GM19468 (cell line): ENCODE measurements at regions not wholly inside any gene's neighbourhood (a gene's known extent, or its start where the extent isn't known, plus 50 kb on each side); places are given as distances from the start of the nearest gene placed in this dataset.
"Not testable (repeated sequence)": the region's sequence is repeated elsewhere in the genome, so short reads cannot be mapped to it uniquely, and the experiment has no call there.

Experiments used
- ATAC-seq: cut with Tn5 transposase; IDR thresholded peaks from one replicate; pipeline ENCODE4 v1.9.1; 2021; ENCODE audit warnings: mild to moderate bottlenecking, moderate library complexity, moderate number of reproducible peaks; ENCODE audit not compliant: unreplicated experiment; ENCODE audit errors: extremely low read depth

DNA sequence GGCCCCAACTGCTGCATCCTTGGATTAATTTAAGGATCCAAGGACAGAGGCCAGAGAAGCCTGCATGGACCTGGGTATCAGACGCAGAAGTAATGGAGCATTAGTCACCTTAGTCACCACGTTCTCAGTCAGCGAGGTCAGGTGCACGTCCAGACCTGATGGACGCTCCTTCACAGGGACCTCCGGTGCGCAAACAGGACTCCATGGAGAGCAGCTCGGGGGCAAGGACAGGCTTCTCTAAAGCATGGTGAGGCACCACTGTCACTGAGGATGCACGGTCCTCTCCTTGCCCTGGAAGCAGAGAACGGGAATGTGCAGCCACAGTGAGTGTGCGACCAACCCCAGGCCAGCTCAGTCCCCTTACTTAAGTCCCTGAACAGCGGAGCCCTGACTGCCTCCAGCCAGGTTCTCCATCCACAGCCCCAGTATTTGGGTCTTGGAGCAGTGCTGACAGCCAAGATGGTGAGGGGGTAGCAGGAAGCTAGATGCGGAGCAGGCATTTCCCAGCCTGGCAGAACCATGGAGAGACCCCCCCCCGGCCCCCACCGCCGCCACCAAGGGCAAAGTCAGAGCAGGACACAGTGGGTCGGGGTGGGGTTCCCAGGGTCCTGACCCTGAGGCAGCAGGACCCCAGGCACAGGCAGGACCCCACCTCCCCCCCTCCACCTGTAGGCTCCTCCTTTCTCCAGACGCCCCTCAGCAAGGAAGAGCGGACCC lies 253.4 kb upstream of the SFSWAP start:
- ATAC-seq: no peak

DNA sequence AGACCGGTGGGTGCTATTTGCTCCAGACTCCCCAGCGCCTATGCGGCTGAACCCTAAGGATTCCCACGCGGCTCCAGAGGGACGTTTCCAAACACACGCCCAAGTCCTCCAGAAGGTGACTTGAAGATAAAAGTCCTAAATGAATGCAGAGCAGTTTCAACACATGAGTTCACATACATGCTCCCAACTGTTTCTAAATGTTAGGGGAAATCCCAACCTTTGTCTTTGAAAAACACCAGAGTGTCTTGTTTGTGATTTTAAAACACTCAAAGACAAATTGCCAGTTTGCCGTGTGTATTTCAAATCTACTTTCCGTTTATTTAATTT lies 252.9 kb upstream of the SFSWAP start:
- ATAC-seq: no peak

DNA sequence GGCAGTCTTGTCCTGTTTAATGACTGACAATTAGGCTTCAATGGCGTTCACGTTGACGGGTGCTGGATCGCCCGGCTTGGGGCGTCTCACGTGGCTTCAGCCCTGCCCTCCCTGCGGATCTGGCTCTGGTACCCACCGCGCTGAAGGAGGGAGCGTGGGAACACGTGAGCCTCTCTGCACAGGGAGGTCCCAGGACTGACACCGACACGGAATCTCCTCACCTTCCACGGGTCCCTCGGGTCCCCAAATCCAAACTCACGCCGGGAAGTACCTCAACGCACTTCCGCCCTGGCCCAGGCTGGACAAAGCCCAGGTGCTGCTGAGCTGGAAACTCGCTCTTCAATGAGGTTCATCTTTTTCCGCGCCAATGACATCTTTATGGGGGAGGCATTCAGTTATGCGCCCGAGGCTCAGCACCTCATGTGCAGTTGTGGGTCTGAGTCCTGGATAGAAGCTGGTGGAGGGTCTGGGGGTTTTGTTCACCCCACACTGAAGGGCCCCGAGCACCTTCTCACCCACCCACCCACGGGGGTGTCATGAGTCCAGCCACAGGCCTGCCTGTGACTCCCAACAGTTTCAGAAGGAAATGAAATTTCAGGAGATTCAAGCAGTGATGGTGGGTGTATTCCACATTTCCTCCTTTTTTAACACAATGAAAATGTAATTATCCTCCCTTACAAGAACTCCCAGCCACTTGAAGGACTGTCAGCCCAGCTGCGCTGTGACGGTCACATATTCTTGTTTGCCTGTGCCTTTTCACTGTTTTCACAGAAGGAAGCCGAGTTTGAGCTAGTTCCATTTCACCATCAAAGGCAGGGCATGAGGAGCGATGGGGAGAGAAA lies 251.7 kb upstream of the SFSWAP start:
- ATAC-seq: no peak

DNA sequence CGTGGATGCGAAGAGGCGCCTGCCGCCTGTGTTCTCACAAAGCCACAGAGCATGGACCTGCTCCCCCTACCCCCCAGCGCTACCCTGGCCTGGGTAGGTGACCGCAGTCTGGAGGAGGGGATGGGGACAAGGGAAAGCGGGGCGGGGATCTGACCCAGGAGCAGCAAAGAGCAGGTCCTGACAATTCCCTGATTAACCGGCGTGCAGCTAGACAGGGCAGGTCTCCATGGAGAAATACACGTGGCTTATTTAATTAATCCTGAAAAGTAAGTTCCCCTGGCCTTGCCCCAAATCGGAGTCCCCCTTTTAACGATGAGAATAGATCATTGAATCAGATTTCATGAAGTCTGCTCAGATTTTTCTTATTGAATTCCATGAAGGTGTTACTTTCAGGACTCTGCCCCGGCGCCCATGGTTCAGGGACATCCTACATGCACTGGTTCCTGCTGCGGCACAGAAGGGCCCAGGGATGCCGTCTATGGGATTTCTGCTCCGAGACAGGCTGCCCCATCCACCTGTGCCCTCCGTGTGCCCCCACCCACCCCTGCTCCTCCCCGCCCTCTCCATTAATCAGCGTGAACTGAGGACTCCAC lies 251.0 kb upstream of the SFSWAP start:
- ATAC-seq: no peak

DNA sequence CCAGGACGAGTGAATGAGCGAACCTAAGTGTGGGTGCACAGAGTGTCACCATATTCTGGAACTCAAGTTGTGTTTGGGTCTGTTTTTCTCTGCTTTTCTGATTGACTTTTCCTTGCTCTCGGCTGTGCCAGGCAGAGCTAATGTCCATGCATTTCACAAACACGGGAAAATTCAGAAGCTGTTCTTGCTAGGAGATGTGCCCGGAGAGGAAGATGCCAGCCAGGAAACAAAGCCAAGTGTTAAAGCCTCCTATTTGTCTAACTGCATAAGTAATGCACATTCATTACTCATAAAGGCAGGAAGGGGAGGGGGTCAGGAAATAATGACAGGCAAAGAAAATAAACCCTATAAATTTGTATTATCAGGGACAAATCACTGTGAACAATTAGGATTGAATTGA lies 250.4 kb upstream of the SFSWAP start:
- no peak for ATAC-seq

DNA sequence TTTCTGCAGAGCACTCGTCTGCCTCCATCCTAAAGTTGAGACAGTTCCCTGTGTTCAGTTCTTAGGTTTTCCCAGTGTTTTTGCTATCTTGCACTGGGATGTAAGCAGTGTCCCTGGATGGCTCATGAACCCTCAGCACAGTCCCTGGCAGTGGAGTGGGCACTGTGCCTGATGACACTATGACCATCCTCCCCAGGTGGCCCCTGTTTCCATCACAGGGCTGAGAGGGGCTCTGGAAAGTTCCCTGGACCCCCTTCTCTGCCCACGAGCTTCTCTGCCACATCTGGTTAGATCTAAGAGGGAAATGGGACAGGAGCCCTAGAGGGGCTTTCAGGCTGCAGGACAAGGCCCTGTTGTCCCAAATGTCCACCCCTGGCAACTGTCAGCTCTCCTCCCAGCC lies 249.8 kb upstream of the SFSWAP start:
- no peak for ATAC-seq

DNA sequence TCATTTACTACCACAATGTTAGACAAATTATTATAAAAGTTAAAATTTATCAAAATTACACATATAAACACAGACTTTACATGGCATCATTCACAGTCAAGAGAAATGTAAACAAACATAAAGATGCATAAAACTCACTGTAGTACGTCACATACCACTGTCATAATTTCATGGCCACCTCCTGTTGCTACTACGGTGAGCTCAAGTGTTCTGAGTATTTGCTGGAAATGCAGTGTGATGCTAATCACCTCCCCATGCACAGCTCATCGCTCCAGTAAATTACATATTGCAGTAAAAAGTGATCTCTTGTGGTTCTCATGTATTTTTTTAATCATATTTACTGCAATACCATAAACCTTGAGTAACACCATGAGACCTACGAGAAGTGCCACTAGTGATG lies 247.7 kb upstream of the SFSWAP start:
- no peak for ATAC-seq

DNA sequence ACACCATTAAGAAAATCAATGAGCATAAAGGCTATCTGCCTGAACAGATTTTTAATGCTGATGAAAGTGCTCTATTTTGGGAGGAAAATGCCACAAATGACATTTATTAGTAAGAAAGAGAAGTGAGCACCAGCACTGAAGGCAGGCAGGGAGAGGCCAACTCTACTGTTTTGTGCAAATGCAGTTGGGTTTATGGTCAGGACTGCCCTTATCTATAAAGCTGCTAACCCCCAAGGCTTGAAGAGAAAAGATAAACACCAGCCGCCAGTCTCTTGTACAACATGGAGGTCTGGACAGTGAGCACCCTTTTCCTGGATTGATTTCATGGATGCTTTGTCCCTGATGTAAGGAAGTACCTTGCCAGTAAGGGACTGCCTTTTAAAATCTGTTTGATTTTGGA lies 246.8 kb upstream of the SFSWAP start:
- ATAC-seq: no peak

DNA sequence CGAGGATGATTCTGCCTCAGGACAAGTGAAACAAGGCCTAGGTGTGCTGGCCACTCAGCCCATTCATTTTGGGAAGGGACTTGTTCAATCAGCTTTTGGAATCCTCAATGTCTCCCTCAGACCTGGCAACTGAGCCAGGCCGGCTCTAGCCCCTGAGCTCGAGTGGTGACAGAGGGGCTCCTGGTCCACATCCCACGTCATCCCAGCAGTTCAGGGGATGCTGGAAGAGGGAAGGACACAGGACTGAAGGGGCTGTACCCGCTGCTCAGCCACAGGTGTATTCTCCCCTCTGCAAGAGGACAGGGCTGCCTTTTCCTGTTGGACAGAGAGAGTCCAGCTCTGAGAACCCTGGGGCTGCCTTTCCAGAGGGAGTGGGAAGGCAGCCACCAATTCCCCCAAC lies 244.6 kb upstream of the SFSWAP start:
- ATAC-seq: no peak

DNA sequence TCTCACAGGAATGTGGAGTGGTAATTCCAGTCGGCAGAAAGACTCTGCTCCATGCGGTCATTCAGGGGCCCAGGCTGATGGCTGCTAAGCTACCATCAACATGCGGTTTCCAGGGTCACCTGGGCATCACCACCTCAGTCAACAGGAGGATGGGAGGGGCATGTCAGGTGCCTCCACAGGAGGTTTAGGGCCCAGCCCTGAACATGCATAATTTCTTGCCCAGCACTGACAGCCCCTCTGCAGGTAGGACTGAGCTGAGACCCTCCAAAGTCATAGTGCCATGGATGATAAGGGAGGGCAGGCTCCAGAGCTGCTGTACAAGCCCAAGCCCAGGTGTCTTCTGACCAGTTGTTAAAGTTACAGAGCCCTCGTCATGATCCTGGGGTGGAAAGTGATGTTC lies 244.0 kb upstream of the SFSWAP start:
- ATAC-seq: no peak

DNA sequence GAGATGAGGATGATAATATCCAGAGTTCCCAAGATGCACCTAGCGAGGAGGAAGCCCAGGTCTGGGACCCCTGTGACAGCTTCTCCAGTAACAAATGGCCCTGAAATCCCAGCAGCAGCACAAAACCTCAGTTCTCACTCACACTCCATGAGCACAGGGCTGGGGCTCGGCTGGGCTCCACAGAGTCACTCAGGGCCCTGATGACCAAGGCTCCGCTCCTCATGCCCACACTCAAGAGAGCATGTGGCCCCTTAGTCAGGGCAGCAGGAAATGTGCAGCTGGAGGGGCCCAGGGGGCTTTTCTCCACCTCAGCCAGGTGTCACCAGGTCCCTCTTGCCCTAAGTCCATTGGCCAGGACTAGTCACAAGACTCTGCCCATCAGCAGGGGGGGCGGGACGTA lies 242.7 kb upstream of the SFSWAP start:
- ATAC-seq: no peak

DNA sequence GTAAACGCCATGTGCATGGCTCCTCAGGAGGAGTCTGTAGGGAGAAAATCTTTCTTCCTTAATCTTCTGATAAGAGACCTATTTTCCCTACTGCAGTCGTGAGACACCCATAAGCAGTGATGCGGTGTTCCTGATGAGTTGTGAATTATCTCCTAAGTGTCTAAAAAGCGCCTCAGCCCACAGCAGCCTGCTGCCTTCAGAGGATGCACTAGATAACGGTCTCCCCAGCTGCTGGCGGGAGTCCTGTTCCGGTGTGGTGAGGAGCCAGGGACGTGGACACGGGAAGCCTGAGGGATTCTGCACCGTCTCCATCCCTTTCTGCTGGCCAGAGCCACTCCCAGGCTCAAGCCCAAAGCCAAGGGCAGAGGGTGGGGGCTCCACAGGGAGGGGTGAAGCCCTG lies 240.9 kb upstream of the SFSWAP start:
- ATAC-seq: not testable (repeated sequence)

DNA sequence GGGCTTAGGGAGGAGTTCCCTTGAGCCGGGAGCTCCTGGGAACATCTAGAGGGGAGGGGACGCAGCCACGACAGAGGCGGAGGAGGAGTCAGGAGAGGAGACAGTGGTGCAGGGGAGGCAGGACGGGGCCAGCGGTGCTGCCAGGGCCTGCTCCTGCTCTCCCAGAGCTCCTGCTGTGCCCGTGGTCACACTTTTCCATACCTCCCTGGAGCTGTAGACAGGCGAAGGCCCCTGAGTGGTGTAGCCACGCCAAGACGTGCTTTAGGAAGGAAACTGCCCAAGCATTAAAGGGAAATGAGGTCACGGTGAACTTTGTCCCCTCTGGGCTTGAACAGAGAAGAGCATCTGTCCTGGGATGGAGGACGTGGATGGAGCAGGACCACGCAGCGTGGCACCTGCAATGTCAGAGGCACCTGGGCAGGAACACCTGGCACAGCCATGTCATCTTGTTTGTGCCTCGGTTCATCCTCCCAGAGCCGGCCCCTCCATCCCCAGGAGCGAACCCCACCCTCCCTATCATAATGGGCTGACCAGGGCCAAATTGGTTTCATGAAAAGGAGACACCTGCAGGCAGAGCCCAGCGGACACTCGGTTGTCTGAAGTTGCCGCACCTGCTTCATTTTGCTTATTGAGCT lies 239.5 kb upstream of the SFSWAP start:
- no peak for ATAC-seq

DNA sequence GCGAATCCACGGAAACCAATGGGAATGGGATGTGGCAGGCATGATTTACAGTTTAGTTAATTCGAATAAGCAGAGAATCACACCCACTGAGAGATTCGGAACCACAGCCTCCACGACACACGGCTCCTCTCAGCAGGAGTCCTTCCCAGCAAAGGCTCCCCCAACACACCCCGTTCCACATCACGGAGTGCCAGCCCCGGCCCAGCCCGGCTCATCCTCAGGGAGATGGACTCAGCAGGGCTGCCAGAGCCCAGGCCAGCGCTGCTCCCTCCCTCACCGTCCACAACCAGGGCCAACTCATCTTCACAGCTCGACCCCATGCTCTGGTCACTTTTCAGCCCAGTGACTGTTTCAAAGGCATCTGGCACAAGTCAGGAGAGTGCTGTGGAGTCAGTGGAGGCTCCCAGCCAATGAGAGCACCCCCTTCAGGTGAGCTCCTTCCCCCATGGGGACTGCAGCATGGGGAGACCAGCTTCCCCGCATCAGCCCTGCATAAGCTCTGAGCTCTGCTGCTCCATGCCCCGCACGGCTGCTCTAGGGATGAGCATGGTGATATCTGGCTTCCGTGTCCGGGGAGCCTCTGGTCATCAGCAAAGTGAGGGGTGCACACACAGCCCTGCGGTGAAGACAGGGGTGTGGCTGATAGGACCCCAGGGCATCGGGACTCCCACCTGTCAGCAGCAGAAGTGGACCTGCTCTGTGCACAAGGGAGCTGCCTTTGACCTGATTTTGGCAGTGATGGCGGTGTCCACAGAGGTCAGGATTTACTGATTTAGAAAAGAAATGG lies 238.8 kb upstream of the SFSWAP start:
- no peak for ATAC-seq

DNA sequence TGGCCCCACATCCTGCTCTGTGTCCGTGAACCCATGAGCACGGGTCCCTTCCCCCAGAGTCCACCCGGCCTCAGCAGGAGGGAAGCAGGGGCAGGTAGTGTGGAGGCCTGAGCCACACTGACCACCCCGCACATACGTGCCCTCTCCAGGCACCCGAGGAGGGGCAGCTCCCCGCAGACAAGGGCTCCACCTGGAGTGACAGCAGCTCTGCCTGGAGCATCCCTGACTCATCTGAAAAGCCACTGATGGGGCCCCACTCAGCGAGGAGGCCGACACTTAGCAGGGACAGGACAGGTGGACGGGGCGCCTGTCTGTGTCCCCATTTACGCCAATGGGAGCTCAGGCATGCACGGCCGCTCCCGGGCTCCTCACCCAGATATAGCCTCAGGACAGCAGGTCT lies 237.6 kb upstream of the SFSWAP start:
- ATAC-seq: no peak

DNA sequence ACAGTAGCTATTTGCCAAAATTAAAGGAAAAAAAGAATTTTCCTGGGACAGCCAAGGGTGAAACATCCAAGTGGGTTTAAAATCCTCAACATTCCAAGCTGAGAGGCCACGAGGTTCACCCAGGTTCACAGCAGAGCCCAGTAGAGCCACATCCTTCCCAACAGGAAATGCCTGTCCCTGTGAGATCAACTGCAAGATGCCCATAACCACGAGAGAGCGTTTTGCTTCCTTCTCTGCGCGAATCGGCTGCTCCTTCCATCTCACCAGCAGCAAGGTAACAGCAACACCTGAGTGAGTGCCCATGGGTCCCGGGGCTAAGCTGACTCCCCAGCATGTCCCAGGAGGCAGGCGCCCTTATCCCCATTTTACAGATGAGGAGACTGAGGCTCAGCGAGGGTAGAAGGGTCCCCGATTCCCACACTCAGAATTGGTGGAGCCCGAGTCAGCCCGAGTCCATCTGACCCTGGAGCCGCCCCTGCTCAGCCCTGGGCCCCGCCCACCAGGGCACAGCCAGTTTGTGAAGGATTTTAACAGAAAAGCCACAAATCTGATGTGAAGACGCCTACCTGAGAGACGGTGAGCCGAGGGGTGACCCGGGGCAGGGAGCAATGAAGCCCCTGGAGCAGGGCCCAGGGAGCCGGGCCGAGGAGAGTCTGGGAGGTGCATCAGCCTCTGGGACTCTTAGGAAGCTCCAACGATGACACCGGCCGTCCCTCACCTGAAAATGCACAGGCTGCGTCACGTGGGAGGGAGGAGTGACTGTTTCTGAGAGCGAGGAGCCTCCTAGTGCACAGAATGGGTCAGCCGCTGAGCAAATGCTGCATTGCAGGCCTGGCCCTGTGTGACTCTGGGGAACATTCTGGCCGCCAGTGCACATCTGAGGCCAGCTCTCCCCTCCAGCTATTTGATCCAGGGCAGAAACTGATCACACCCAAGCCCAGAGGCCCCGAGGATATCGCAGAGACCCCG lies 236.9 kb upstream of the SFSWAP start:
- no peak for ATAC-seq

DNA sequence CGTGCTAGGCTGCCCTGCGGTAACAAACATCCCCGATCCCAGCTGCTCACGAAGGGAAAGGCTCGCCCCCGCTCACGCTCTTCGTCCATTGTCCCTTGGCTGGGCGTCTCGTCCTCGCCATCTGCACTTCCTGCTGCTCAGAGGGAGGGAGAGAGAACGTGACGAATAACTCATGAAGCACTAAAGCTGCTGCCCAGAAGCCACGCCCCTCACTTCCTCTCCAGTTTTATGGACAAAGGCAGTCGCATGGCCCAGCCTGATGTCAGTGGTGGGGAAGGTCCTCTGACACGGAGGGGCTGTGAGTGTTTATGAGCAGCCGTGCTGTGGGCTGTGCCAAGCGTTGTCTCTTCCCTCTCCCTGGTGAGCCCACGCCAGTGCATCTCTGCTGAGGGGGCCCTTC lies 235.9 kb upstream of the SFSWAP start:
- ATAC-seq: not testable (repeated sequence)

DNA sequence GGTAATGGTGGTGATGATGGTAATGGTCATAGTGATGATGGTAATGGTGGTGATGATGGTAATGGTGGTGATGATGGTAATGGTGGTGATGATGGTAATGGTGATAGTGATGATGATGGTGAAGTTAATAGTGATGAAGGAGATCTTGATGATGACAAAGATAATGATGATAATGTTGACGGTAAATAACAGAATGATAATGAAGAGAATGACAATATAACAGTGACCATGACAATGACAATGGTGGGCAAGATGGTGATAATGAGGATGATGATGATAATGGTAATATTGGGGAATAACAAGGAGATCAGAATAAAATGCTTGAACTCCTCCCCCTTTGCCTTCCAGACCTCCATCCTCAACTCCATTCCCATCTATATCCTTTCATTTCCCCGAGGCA lies 233.3 kb upstream of the SFSWAP start:
- ATAC-seq: no peak

DNA sequence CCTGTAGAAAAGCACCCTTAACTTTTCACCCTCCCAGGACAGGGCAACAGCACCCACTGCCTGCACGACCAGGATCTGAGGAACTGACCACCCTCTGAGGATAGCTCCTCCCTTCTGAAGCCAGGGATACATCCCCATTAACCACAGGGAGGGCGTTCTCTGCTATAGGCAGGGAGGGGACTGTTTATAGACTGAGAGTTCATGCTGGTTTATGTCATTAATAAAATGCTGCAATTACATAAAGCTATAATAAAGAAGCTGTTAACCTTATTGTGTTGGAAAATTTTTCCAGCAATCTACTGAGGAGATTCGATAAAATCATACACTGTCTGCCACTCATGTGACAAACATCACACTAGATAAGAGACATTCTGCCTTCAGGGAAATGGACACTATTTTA lies 232.4 kb upstream of the SFSWAP start:
- ATAC-seq: no peak
